Erythroblast (primary cell): ENCODE measurements at regions not wholly inside any gene's neighbourhood (a gene's known extent, or its start where the extent isn't known, plus 50 kb on each side); places are given as distances from the start of the nearest gene placed in this dataset.

ENCODE experiments used
- GATA1 ChIP-seq: IDR thresholded peaks from 2 replicates; pipeline ENCODE4 v1.6.1; 2011; ENCODE audit warnings: low read depth, mild to moderate bottlenecking, control low read depth, low read length, moderate library complexity
- POLR2A ChIP-seq: IDR thresholded peaks from 2 replicates; pipeline ENCODE4 v1.6.1; 2011; ENCODE audit warnings: mild to moderate bottlenecking, low read length

DNA sequence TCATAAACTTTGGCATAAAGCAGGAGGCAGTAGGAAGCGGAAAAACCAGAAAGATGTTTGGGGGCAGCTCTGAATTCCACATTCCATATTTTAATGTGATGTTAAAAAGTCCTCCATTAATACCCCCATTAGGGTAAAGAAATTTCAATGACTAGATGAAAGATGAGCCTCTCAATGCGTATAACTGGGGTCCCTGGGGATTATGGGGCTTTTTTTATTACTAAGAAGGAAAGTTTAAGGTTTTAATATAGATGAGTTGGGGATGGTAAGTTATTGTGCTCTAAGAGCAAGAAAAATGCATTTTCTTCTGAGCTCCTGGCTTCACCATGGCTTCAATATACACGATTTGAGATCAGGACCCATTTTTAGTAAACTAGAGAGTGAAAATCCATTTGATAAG is 321.9 kb downstream of the CDK5RAP2 start:
- TF ChIP-seq POLR2A (no peak), GATA1 (no peak)
